AG04449 (cell line): ENCODE measurements at regions not wholly inside any gene's neighbourhood (a gene's known extent, or its start where the extent isn't known, plus 50 kb on each side); places are given as distances from the start of the nearest gene placed in this dataset.
"Not testable (repeated sequence)": the region's sequence is repeated elsewhere in the genome, so short reads cannot be mapped to it uniquely, and the experiment has no call there.

ENCODE experiments used
- CTCF ChIA-PET: fragments of 350-600 bp; formaldehyde crosslinking; extraction: SDS; loops from one replicate; lab custom pipeline; 2021; ENCODE audit warnings: antibody characterized with exemption; lab: Yijun Ruan, JAX
- POLR2A ChIA-PET: fragments of 400-600, 350-600 bp; formaldehyde crosslinking; extraction: SDS; loops from one replicate; lab custom pipeline; 2020; ENCODE audit warnings: antibody characterized with exemption, inconsistent platforms; lab: Yijun Ruan, JAX
- DNase-seq: peaks from one replicate; pipeline ENCODE4 v3.0.0-alpha.2; 2010; ENCODE audit warnings: low read depth, low spot score
- H3K4me3 ChIP-seq: 2 replicates; pipeline ENCODE4 v1.5.1; 2011; ENCODE audit warnings: low read depth, mild to moderate bottlenecking, control low read depth, low read length
- CTCF ChIP-seq: IDR thresholded peaks from one replicate; pipeline ENCODE4 v1.5.1; 2011; ENCODE audit warnings: mild to moderate bottlenecking, moderate library complexity, low read length, control low read depth, inconsistent platforms; ENCODE audit not compliant: insufficient read depth; ENCODE audit errors: missing control alignments

GRCh38 chr9:78114581-78114980 is 83.0 kb upstream of the GNAQ start:
- TF ChIP-seq CTCF, result no peak
- no peak for DNase-seq
- H3K4me3 ChIP-seq, result no peak overlapping the region
- POLR2A ChIA-PET, result no interaction called here
- CTCF ChIA-PET, result interaction anchor here (2.0 to 2.1 kb wide), 2 partner anchors 12 to 79 kb away, joined by 5 to 6 read pairs; no protein-coding TSS in a partner anchor

GRCh38 chr9:78112406-78112805 is 80.8 kb upstream of the GNAQ start:
- ChIA-PET CTCF (no interaction called here), POLR2A (no interaction called here)
- no peak for TF ChIP-seq CTCF
- no peak overlapping the region for H3K4me3 ChIP-seq
- no peak for DNase-seq

GRCh38 chr9:78112004-78112403 is 80.4 kb upstream of the GNAQ start:
- CTCF ChIA-PET, result no interaction called here
- POLR2A ChIA-PET, result no interaction called here
- no peak for TF ChIP-seq CTCF
- DNase-seq, result no peak
- no peak overlapping the region for H3K4me3 ChIP-seq

GRCh38 chr9:78109075-78109474 is 77.5 kb upstream of the GNAQ start:
- no peak for TF ChIP-seq CTCF
- POLR2A ChIA-PET, result no interaction called here
- H3K4me3 ChIP-seq, result no peak overlapping the region
- no peak for DNase-seq
- CTCF ChIA-PET, result no interaction called here

GRCh38 chr9:78106586-78106985 is 75.0 kb upstream of the GNAQ start:
- H3K4me3 ChIP-seq, CTCF ChIA-PET, POLR2A ChIA-PET, DNase-seq: not testable (repeated sequence)

GRCh38 chr9:78103971-78104433 is 72.4 kb upstream of the GNAQ start:
- POLR2A ChIA-PET, result no interaction called here
- CTCF ChIA-PET, result no interaction called here
- TF ChIP-seq CTCF, result no peak
- no peak for DNase-seq
- no peak overlapping the region for H3K4me3 ChIP-seq

GRCh38 chr9:78101247-78101646 is 69.6 kb upstream of the GNAQ start:
- no peak for DNase-seq
- no peak for TF ChIP-seq CTCF

More at GRCh38 chr9:78101247-78101646, 69.6 kb upstream of the GNAQ start:
- ChIA-PET POLR2A (no interaction called here), CTCF (interaction anchor here (0.6 to 1.8 kb wide), 4 partner anchors 14 to 112 kb away, joined by 3 to 6 read pairs (median 3); no protein-coding TSS in a partner anchor)
- no peak overlapping the region for H3K4me3 ChIP-seq
